GM19438 (cell line): ENCODE measurements at regions not wholly inside any gene's neighbourhood (a gene's known extent, or its start where the extent isn't known, plus 50 kb on each side); places are given as distances from the start of the nearest gene placed in this dataset.
"Not testable (repeated sequence)": the region's sequence is repeated elsewhere in the genome, so short reads cannot be mapped to it uniquely, and the experiment has no call there.

Experiments used
- ATAC-seq: cut with Tn5 transposase; IDR thresholded peaks from one replicate; pipeline ENCODE4 v1.9.1; 2021; ENCODE audit warnings: low read depth; ENCODE audit not compliant: unreplicated experiment

- no peak for ATAC-seq
Measured at GRCh38 chr15:26134152-26134551, 271.0 kb upstream of the ATP10A start.

GRCh38 chr15:26132811-26133210 is 269.7 kb upstream of the ATP10A start:
- no peak for ATAC-seq

- no peak for ATAC-seq
Measured at GRCh38 chr15:26129852-26130251, 266.7 kb upstream of the ATP10A start.

GRCh38 chr15:26128611-26129140 is 265.5 kb upstream of the ATP10A start:
- no peak for ATAC-seq

DNA sequence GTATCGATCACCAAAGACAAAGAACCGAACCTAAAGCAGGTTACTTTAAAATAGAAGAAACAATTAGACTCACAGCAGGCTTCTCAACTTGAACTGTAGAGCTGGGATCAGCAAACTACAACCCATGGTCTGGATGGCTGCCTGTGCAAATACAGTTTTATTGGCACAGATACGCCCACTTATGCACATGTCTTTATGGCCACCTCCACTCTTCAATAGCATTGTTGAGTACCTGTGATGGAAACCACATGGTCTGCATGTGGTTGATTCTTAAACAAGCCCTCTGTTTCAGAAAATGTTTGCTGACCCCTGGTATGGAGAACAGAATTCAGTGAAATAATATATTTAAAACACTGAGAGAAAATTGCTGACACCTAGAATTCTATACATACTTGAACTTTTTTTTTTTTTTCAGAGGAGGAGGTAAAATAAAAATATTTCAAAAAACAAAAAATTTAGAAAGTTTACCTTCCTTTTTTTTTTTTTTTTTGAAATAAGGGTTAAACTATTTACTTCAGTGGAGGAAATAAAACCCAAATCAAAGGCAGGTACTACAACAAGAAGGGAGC is 263.8 kb upstream of the ATP10A start:
- no peak for ATAC-seq

- no peak for ATAC-seq
Measured at GRCh38 chr15:26126070-26126469, 262.9 kb upstream of the ATP10A start.

GRCh38 chr15:26125664-26126063 is 262.5 kb upstream of the ATP10A start:
- no peak for ATAC-seq

- no peak for ATAC-seq
Measured at GRCh38 chr15:26119322-26119721, 256.2 kb upstream of the ATP10A start.

DNA sequence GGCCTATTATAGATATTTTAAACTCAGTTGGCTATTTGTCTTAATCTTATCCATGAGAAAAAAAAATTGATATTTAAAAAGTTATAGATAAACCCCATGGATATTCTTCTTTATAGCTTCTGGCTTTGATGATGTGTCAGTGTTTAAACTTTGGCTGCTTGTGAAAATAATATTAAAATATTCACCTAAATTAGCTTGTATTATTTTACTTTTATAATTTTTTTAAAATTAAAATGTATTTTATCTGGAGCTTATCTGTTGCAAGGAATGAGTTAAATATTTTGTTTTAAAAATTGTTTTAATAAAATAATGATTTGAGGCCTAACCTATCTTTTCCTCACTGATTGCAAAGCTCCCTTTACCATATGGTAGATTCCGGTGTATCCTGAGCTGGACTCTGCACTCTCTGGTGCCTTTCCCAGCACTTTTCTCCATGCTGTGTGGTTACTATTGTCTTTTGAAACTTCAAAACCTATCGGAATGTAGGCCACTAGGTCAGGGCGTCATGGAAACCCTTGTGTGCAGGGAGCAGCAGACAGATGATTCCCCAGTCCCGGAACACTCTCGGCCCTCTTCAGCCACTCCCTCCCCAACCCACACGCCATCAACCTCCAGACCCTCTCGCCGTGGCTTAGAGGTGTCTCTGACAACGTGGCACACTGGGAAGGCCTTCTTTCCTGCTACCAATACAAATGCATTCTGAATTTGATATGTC is 252.3 kb upstream of the ATP10A start:
- ATAC-seq = no peak

DNA sequence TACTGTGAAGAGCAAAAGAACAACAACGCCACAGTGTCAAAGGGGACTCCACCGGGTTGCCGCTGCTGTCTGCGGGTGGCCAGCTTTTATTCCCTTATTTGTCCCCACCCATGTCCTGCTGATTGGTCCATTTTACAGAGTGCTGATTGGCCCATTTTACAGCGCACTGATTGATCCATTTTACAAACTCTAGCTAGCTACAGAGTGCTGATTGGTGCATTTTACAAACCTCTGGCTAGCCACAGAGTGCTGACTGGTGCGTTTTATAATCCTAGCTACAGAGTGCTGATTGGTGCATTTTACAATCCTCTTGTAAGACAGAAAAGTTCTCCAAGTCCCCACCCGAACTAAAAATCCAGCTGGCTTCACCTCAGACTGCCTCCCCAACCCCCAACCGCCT is 251.0 kb upstream of the ATP10A start:
- ATAC-seq = not testable (repeated sequence)

- no peak for ATAC-seq
Measured at GRCh38 chr15:26113296-26113695, 250.2 kb upstream of the ATP10A start.

DNA sequence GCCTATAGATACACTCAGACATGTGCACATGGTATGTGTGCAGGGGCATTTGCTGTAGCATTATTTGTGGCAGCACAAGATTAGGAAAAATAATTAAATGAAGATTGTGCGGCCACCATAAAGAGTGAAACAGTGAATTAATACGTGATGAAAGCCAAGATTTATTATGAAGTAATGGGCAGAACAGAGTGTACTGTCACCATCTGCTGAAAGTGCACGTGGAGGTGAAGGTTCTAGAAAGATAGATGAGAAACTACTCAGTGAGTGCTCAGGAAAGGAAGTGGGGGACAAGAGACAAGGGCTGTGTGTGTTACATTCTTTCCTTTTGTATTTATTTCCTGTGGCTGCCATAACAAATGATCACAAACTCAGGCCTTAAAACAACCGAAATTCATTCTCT is 246.1 kb upstream of the ATP10A start:
- no peak for ATAC-seq

DNA sequence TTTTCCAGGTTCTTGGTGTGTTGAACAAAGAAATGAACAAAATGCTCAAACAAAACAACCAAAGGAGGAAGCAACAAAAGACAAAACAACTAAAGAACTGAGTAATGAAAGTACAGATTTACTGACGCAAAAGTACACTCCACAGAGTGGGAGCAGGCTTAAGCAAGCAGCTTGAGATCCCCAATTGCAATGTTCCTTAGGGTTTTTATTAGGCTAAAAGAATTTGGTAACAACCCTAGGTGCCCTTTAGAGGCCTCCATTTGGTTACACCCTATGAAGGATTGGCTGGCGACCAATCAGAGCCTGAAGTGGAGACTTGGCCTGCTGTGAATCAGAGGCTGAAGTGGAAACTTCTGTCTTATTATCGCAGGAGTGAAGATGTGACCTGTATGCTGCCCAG is 243.4 kb upstream of the ATP10A start:
- no peak for ATAC-seq

DNA sequence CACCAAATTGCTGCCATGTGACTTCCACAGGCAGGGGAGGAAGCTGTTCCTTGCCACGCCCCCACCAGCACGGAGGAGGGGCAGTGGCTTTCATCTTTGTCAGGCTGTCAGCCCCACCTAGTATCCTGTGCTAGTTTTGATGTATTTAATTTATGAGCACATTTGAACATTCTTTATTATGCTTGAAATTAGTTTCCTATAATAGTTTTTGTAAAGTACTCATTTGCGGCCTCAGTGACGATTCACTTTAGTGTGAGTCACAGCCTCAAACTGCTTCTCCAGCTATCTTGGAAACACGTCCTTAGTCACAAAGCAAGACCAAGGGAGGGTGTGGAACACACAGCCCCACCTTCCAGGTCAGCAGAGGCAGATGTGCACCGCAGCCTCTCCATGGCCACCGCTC is 239.9 kb upstream of the ATP10A start:
- no peak for ATAC-seq

DNA sequence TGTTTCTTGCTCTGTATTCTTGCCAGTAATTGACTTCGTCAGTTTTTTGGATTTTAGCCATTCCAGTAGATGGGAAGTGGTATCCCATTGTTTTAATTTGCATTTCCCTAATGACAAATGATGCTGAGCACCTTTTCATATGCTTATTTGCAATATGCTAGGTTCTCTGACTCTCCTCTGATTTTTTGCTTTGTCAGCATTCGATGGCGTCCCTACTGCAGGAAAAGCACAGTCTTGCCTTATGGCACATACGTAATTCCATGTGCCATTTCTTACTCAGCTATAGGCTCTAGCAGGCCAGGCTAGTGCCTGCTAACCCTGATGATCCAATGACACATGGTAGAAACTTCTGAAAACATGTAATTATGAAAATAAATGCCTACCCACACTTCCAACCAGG is 239.2 kb upstream of the ATP10A start:
- no peak for ATAC-seq

- no peak for ATAC-seq
Measured at GRCh38 chr15:26101443-26101842, 238.3 kb upstream of the ATP10A start.

DNA sequence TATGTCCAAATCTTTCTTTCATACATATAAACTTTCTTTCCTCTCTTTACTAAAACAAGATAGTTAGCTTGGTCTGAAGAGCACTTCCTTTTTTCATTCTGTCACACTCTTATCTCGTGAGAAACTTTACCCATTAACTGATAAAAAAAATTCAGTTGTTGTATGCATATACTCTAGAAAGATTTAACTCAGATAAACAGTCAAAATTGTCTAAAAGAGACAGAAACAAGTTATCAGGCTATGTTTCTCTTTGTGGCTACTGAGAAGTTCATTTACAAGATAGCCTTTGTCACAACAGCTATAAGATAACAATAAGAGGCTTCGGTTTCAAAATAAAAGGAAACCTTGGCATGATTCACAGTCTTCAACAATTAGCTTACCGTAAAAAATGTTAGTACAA is 235.7 kb upstream of the ATP10A start:
- ATAC-seq = no peak

DNA sequence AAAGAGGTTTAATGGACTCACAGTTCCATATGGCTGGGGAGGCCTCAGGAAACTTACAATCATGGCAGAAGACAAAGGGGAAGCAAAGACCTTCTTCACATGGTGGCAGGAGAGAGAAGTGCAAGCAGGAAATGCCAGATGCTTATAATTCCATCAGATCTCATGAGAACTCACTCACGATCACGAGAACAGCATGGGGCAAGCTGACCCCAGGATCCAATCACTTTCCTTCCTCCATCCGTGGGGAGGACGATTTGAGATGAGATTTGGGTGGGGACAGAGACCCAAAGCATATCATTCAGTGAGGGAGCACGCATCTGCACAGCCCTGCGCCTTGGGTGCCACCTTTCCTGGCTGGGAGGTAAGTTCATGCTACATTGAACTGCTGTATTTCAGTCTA is 234.1 kb upstream of the ATP10A start:
- no peak for ATAC-seq

DNA sequence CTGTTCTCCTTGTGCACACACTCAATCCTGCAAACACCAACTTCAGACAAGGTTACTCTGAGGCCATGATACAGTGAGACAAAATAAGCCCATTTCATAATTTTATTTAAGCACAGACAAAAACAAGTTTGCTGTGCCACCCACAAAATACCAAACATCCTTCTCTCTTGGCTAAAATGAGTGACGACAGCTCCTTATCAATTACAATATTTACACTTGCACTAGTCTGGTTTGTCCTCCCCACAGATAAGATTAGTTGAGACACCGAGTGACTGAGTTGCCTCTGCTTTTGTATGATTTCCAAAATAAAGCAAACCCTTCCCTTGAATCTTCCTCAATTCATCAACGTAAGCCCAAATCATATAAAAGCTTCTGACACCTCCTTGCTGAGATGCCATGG is 233.5 kb upstream of the ATP10A start:
- no peak for ATAC-seq

DNA sequence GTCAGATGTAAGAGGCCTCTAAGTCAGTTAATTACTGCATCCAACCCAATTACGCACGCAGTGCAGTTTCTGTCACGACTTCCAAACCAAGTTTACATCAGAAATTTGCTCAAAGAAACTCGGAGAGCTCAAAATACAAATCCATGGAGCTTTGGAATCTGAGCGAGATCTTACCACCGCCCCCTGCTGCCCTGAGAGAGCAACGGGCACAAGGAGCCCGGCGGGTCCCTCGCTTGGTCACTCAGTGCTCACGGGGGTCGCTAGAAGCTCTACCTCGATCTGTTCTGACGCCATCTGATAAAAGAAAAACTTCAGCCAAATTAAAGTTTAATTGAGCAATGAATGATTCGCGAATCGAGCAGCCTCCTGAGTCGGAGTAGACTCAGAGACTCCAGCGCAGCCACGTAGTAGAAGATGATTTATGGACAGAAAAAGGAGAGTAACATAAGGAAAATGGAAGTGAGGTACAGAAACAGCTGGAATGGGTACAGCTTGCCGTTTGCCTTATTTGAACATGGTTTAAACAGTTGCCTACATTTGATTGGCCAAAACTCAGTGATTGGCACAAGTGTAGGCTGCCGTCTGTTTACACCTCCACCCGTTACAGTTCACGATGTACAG is 232.7 kb upstream of the ATP10A start:
- ATAC-seq = no peak

DNA sequence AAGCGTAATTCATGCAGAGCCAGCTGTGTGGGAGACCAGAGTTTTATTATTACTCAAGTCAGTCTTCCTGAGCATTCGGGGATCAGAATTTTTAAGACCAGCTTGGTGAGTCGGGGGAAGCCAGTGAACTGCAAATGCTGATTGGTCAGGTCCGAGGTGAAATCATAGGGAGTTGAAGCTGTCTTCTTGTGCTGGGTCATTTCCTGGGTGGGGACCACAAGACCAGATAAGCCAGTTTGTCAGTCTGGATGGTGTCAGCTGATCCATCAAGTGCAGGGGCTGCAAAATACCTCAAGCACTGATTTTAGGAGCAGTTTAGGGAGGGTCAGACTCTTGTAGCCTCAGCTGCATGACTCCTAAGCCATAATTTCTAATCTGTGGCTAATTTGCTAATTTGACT is 228.1 kb upstream of the ATP10A start:
- ATAC-seq = no peak

DNA sequence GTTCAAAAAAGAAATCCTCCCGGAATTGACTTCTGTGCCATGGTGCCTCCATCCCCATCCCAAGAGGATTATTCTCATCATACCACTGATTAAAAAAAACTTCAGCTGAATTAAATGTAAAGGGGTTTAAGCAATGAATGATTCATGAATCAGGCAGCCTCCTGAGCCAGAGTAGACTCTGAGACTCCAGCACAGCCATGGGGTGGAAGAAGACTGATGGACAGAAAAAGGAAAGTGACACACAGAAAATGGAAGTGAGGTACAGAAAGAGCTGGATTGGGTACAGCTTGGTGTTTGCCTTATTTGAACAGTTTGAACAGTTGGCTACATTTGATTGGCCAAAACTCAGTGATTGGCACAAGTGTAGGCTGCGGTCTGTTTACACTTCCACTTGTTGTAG is 224.8 kb upstream of the ATP10A start:
- ATAC-seq = no peak
